Nucleus accumbens (tissue), 56 donors: ENCODE measurements at regions not wholly inside any gene's neighbourhood (a gene's known extent, or its start where the extent isn't known, plus 50 kb on each side); places are given as distances from the start of the nearest gene placed in this dataset.
"Not testable (repeated sequence)": the region's sequence is repeated elsewhere in the genome, so short reads cannot be mapped to it uniquely, and the experiment has no call there.

ENCODE experiments used
- DNase-seq, 56 donors: peaks; one replicate each; lab custom pipeline; 2025; lab: John Stamatoyannopoulos, UW

GRCh38 chr12:58408516-58408915 lies 467.1 kb downstream of the ATP23 start:
- no peak for DNase-seq

GRCh38 chr12:58412461-58413060 lies 471.2 kb downstream of the ATP23 start:
- no peak for DNase-seq

- DNase-seq: no peak
Observed at GRCh38 chr12:58413794-58414193, 472.4 kb downstream of the ATP23 start.

GRCh38 chr12:58414398-58414871 lies 473.1 kb downstream of the ATP23 start:
- DNase-seq: no peak

- DNase-seq: no peak
Observed at GRCh38 chr12:58415716-58416115, 474.3 kb downstream of the ATP23 start.

GRCh38 chr12:58416236-58416635 lies 474.9 kb downstream of the ATP23 start:
- DNase-seq: no peak

- DNase-seq: no peak
Observed at GRCh38 chr12:58419196-58419760, 477.9 kb downstream of the ATP23 start.

GRCh38 chr12:58419905-58420304 lies 478.5 kb downstream of the ATP23 start:
- DNase-seq: no peak

GRCh38 chr12:58420503-58420902 lies 479.1 kb downstream of the ATP23 start:
- DNase-seq: no peak

GRCh38 chr12:58421990-58422389 lies 480.6 kb downstream of the ATP23 start:
- DNase-seq: no peak

GRCh38 chr12:58424735-58425392 lies 483.5 kb downstream of the ATP23 start:
- no peak for DNase-seq

GRCh38 chr12:58425481-58426392 lies 484.4 kb downstream of the ATP23 start:
- DNase-seq: peak in 2 of 56 donors; percentile 2 to 11

- not testable (repeated sequence) for DNase-seq
Observed at GRCh38 chr12:58426437-58426836, 485.1 kb downstream of the ATP23 start.

GRCh38 chr12:58433959-58434358 lies 486.3 kb downstream of the LRIG3 start:
- no peak for DNase-seq

GRCh38 chr12:58434726-58435125 lies 485.6 kb downstream of the LRIG3 start:
- no peak for DNase-seq

- DNase-seq: no peak
Observed at GRCh38 chr12:58435647-58436046, 484.7 kb downstream of the LRIG3 start.

- DNase-seq: no peak
Observed at GRCh38 chr12:58441483-58441882, 478.8 kb downstream of the LRIG3 start.

- DNase-seq: no peak
Observed at GRCh38 chr12:58443273-58443980, 476.9 kb downstream of the LRIG3 start.

- DNase-seq: no peak
Observed at GRCh38 chr12:58443981-58444371, 476.3 kb downstream of the LRIG3 start.

- no peak for DNase-seq
Observed at GRCh38 chr12:58450868-58451482, 469.3 kb downstream of the LRIG3 start.
